ENCODE measurements at regions not wholly inside any gene's neighbourhood (a gene's known extent, or its start where the extent isn't known, plus 50 kb on each side); places are given as distances from the start of the nearest gene placed in this dataset.
A peak's percentile ranks its signal among the peaks of the same experiment; 100 is the strongest.

DNA sequence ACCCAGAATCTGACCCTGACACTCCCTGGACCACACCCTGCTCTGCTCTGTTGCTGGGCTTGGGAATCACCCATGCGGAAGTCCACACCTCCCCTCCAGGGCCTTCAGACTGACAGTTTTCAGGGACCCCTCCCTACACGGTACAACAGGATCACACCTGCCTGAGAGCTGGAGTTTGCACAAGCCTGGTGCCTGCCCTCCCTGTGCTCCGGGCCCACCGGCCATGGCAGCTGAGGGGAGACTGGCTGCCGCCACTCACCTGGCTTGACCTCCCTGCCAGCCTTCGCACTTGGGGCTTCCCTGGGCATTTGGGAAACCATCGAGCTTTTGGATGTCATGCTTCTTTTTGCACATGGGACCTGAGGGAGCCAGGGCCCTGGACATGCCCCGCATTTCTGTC lies 95.9 kb upstream of the ANKRD34C start (continued):
- TF ChIP-seq, protein P1, sequence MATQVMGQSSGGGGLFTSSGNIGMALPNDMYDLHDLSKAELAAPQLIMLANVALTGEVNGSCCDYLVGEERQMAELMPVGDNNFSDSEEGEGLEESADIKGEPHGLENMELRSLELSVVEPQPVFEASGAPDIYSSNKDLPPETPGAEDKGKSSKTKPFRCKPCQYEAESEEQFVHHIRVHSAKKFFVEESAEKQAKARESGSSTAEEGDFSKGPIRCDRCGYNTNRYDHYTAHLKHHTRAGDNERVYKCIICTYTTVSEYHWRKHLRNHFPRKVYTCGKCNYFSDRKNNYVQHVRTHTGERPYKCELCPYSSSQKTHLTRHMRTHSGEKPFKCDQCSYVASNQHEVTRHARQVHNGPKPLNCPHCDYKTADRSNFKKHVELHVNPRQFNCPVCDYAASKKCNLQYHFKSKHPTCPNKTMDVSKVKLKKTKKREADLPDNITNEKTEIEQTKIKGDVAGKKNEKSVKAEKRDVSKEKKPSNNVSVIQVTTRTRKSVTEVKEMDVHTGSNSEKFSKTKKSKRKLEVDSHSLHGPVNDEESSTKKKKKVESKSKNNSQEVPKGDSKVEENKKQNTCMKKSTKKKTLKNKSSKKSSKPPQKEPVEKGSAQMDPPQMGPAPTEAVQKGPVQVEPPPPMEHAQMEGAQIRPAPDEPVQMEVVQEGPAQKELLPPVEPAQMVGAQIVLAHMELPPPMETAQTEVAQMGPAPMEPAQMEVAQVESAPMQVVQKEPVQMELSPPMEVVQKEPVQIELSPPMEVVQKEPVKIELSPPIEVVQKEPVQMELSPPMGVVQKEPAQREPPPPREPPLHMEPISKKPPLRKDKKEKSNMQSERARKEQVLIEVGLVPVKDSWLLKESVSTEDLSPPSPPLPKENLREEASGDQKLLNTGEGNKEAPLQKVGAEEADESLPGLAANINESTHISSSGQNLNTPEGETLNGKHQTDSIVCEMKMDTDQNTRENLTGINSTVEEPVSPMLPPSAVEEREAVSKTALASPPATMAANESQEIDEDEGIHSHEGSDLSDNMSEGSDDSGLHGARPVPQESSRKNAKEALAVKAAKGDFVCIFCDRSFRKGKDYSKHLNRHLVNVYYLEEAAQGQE (IDR thresholded peaks at IDR 0.05; ENCODE audit: low read depth, low read length) = no peak
- TF ChIP-seq CHD2 (IDR thresholded peaks at IDR 0.05; ENCODE audit: low read length, partially characterized antibody) (no peak), FOSL2 (IDR thresholded peaks at IDR 0.05; ENCODE audit: borderline replicate concordance, low read depth) (no peak), TCF12 (IDR thresholded peaks at IDR 0.05) (no peak), MXI1 (IDR thresholded peaks at IDR 0.05; ENCODE audit: low read depth, low read length) (no peak), NFIC (IDR thresholded peaks at IDR 0.05; ENCODE audit: borderline replicate concordance) (no peak), RXRA (IDR thresholded peaks at IDR 0.05; ENCODE audit: borderline replicate concordance, low read depth) (no peak), SMC3 (IDR thresholded peaks at IDR 0.05; ENCODE audit: low read depth, low read length) (no peak), FOXJ3 (CRISPR knock-in tag; IDR thresholded peaks at IDR 0.05) (no peak)
- TF ChIP-seq, protein P2, sequence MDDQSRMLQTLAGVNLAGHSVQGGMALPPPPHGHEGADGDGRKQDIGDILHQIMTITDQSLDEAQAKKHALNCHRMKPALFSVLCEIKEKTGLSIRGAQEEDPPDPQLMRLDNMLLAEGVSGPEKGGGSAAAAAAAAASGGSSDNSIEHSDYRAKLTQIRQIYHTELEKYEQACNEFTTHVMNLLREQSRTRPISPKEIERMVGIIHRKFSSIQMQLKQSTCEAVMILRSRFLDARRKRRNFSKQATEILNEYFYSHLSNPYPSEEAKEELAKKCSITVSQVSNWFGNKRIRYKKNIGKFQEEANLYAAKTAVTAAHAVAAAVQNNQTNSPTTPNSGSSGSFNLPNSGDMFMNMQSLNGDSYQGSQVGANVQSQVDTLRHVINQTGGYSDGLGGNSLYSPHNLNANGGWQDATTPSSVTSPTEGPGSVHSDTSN (IDR thresholded peaks at IDR 0.05) = no peak
- TF ChIP-seq, protein P3, sequence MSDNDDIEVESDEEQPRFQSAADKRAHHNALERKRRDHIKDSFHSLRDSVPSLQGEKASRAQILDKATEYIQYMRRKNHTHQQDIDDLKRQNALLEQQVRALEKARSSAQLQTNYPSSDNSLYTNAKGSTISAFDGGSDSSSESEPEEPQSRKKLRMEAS (IDR thresholded peaks at IDR 0.05; ENCODE audit: low read depth) = no peak

DNA sequence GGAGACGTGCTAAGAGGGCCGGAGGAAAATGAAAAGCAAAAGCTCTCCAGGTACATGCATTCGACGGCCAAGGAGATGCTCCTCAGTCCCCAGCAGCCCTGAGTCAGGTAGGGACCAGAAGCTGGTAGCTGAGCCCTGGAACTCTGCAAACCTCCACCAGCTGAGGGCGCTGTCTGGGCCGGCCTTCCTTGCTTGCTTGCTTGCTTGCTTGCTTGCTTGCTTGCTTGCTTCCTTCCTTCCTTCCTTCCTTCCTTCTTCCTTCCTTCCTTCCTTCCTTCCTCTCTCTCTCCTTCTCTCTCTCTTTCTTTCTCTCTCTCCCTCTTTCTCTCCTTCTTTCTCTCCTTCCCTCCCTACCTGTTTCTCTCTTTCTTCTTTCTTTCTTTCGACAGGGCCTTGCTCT lies 94.6 kb upstream of the RASGRF1 start:
- 0 out of 2 replicates have a peak, but pooled peaks cover 5% of the 10 kb centered on the region for H3K27me3 ChIP-seq (ENCODE audit: insufficient read depth)
- no peaks in the 10 kb centered on the region for H3K79me2 ChIP-seq (ENCODE audit: insufficient read depth)
- no peaks in the 10 kb centered on the region for H3K9me2 ChIP-seq
- no peak overlapping the region for H3K4me2 ChIP-seq
- H3K36me3 ChIP-seq (replicated peaks in 1 of 2; ENCODE audit: control insufficient read depth in 1 of 2, insufficient read depth in 2 of 2, low read length in 1 of 2) = no peaks in the 10 kb centered on the region
- no peaks in the 10 kb centered on the region for H3F3A ChIP-seq (replicated peaks; ENCODE audit: insufficient read depth)
- no peak overlapping the region for H3K9ac ChIP-seq
- DNase-seq = peak; percentile 41
- H4K20me1 ChIP-seq (ENCODE audit: insufficient read depth) = no peaks in the 10 kb centered on the region
- POLR2A ChIA-PET = no interaction called here
- H3K9me3 ChIP-seq = no peaks in the 10 kb centered on the region
- no peaks in the 10 kb centered on the region; a peak in 1 of 4 replicates for H3K4me1 ChIP-seq (ENCODE audit: control insufficient read depth in 1 of 2, insufficient read depth in 2 of 2, low read depth in 1 of 2, low read length in 1 of 2)
- TF ChIP-seq TCF12 (IDR thresholded peaks at IDR 0.05) = no peak
- no peak for TF ChIP-seq MXI1 (IDR thresholded peaks at IDR 0.05; ENCODE audit: low read depth, low read length)
- TF ChIP-seq, protein P2 (IDR thresholded peaks at IDR 0.05) = no peak
- TF ChIP-seq, protein P4, sequence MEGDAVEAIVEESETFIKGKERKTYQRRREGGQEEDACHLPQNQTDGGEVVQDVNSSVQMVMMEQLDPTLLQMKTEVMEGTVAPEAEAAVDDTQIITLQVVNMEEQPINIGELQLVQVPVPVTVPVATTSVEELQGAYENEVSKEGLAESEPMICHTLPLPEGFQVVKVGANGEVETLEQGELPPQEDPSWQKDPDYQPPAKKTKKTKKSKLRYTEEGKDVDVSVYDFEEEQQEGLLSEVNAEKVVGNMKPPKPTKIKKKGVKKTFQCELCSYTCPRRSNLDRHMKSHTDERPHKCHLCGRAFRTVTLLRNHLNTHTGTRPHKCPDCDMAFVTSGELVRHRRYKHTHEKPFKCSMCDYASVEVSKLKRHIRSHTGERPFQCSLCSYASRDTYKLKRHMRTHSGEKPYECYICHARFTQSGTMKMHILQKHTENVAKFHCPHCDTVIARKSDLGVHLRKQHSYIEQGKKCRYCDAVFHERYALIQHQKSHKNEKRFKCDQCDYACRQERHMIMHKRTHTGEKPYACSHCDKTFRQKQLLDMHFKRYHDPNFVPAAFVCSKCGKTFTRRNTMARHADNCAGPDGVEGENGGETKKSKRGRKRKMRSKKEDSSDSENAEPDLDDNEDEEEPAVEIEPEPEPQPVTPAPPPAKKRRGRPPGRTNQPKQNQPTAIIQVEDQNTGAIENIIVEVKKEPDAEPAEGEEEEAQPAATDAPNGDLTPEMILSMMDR (IDR thresholded peaks at IDR 0.05) = peak; percentile 42
- no peak overlapping the region for H2AFZ ChIP-seq (ENCODE audit: low read depth)
- CTCF ChIA-PET = interaction anchor here (0.6 to 22.9 kb wide), 54 partner anchors 8 to 668 kb away, joined by 3 to 629 read pairs (median 5); partner anchors contain the start of genes MORF4L1 and TMED3
- 62% methylated on average over 7 of the region's 7 CpGs for WGBS (ENCODE audit: low lambda C conversion rate)
- no peak overlapping the region for H3K27ac ChIP-seq (ENCODE audit: low read depth in 2 of 2, low read length in 1 of 2)
- H3K4me3 ChIP-seq (ENCODE audit: low read depth in 2 of 2, low read length in 1 of 2) = no peak overlapping the region
